ENCODE measurements at regions not wholly inside any gene's neighbourhood (a gene's known extent, or its start where the extent isn't known, plus 50 kb on each side); places are given as distances from the start of the nearest gene placed in this dataset.

- H3K27ac Mint-ChIP-seq: no peak overlapping the region
- no peaks in the 10 kb centered on the region for H3K36me3 Mint-ChIP-seq (ENCODE audit: low read depth)
- H3K4me1 Mint-ChIP-seq (ENCODE audit: low read depth): peaks cover 16% of the 10 kb centered on the region
- peaks cover 20% of the 10 kb centered on the region for H3K27me3 Mint-ChIP-seq
- peak overlapping the region; percentile 64 for H3K4me3 Mint-ChIP-seq
- H3K9me3 Mint-ChIP-seq: no peaks in the 10 kb centered on the region
- DNase-seq: peak; percentile 81
These were observed 90.6 kb downstream of the RPS6KA4 start for GRCh38 chr11:64449381-64450167.

GRCh38 chr11:64450168-64450560, 91.2 kb downstream of the RPS6KA4 start:
- DNase-seq: no peak
- Mint-ChIP-seq H3K9me3 (no peaks in the 10 kb centered on the region), H3K27me3 (peaks cover 17% of the 10 kb centered on the region), H3K4me1 (ENCODE audit: low read depth) (peaks cover 16% of the 10 kb centered on the region), H3K27ac (no peak overlapping the region), H3K4me3 (no peak overlapping the region), H3K36me3 (ENCODE audit: low read depth) (no peaks in the 10 kb centered on the region)

GRCh38 chr11:64451856-64452255, 92.9 kb downstream of the RPS6KA4 start:
- H3K4me1 Mint-ChIP-seq (ENCODE audit: low read depth): peaks cover 16% of the 10 kb centered on the region
- H3K9me3 Mint-ChIP-seq: no peaks in the 10 kb centered on the region
- H3K27me3 Mint-ChIP-seq: peaks cover 17% of the 10 kb centered on the region
- H3K36me3 Mint-ChIP-seq (ENCODE audit: low read depth): no peaks in the 10 kb centered on the region
- DNase-seq: no peak
- no peak overlapping the region for H3K27ac Mint-ChIP-seq
- H3K4me3 Mint-ChIP-seq: no peak overlapping the region

GRCh38 chr11:64453466-64453865, 94.5 kb downstream of the RPS6KA4 start:
- no peak for DNase-seq
- no peaks in the 10 kb centered on the region for H3K36me3 Mint-ChIP-seq (ENCODE audit: low read depth)
- H3K9me3 Mint-ChIP-seq: no peaks in the 10 kb centered on the region
- no peak overlapping the region for H3K27ac Mint-ChIP-seq
- H3K4me1 Mint-ChIP-seq (ENCODE audit: low read depth): peaks cover 10% of the 10 kb centered on the region
- H3K4me3 Mint-ChIP-seq: no peak overlapping the region
- H3K27me3 Mint-ChIP-seq: peaks cover 5% of the 10 kb centered on the region

- Mint-ChIP-seq H3K4me1 (ENCODE audit: low read depth) (no peaks in the 10 kb centered on the region), H3K4me3 (no peak overlapping the region), H3K36me3 (ENCODE audit: low read depth) (no peaks in the 10 kb centered on the region), H3K27ac (no peak overlapping the region), H3K9me3 (no peaks in the 10 kb centered on the region), H3K27me3 (no peaks in the 10 kb centered on the region)
- no peak for DNase-seq
These were observed 96.7 kb downstream of the RPS6KA4 start for GRCh38 chr11:64455456-64456261.

- no peak overlapping the region for H3K27ac Mint-ChIP-seq
These were observed 97.8 kb downstream of the RPS6KA4 start for GRCh38 chr11:64456509-64457320.

GRCh38 chr11:64457416-64458010, 98.2 kb upstream of the SLC22A11 start:
- H3K27ac Mint-ChIP-seq: no peak overlapping the region
- H3K4me1 Mint-ChIP-seq (ENCODE audit: low read depth): no peaks in the 10 kb centered on the region
- no peaks in the 10 kb centered on the region for H3K36me3 Mint-ChIP-seq (ENCODE audit: low read depth)
- no peak for DNase-seq
- H3K4me3 Mint-ChIP-seq: no peak overlapping the region
- no peaks in the 10 kb centered on the region for H3K9me3 Mint-ChIP-seq
- no peaks in the 10 kb centered on the region for H3K27me3 Mint-ChIP-seq

More at GRCh38 chr11:64456509-64457320, 97.8 kb downstream of the RPS6KA4 start:
- no peak overlapping the region for H3K4me3 Mint-ChIP-seq
- no peaks in the 10 kb centered on the region for H3K27me3 Mint-ChIP-seq
- H3K4me1 Mint-ChIP-seq (ENCODE audit: low read depth): no peaks in the 10 kb centered on the region
- no peak for DNase-seq
- no peaks in the 10 kb centered on the region for H3K9me3 Mint-ChIP-seq
- no peaks in the 10 kb centered on the region for H3K36me3 Mint-ChIP-seq (ENCODE audit: low read depth)

- no peak overlapping the region for H3K27ac Mint-ChIP-seq
- no peak for DNase-seq
- H3K4me3 Mint-ChIP-seq: no peak overlapping the region
- no peaks in the 10 kb centered on the region for H3K9me3 Mint-ChIP-seq
- H3K4me1 Mint-ChIP-seq (ENCODE audit: low read depth): no peaks in the 10 kb centered on the region
- H3K36me3 Mint-ChIP-seq (ENCODE audit: low read depth): no peaks in the 10 kb centered on the region
- no peaks in the 10 kb centered on the region for H3K27me3 Mint-ChIP-seq
These were observed 96.7 kb upstream of the SLC22A11 start for GRCh38 chr11:64458997-64459396.

GRCh38 chr11:64459609-64460008, 96.1 kb upstream of the SLC22A11 start:
- Mint-ChIP-seq H3K36me3 (ENCODE audit: low read depth) (no peaks in the 10 kb centered on the region), H3K4me3 (no peak overlapping the region), H3K27me3 (no peaks in the 10 kb centered on the region), H3K9me3 (no peaks in the 10 kb centered on the region), H3K27ac (no peak overlapping the region), H3K4me1 (ENCODE audit: low read depth) (no peaks in the 10 kb centered on the region)
- DNase-seq: no peak

- no peak overlapping the region for H3K4me3 Mint-ChIP-seq
- H3K36me3 Mint-ChIP-seq (ENCODE audit: low read depth): no peaks in the 10 kb centered on the region
- H3K9me3 Mint-ChIP-seq: no peaks in the 10 kb centered on the region
- H3K27ac Mint-ChIP-seq: no peak overlapping the region
- no peaks in the 10 kb centered on the region for H3K4me1 Mint-ChIP-seq (ENCODE audit: low read depth)
- H3K27me3 Mint-ChIP-seq: no peaks in the 10 kb centered on the region
- no peak for DNase-seq
These were observed 94.7 kb upstream of the SLC22A11 start for GRCh38 chr11:64461081-64461480.

- H3K4me1 Mint-ChIP-seq (ENCODE audit: low read depth): peaks cover 7% of the 10 kb centered on the region
- DNase-seq: no peak
- H3K36me3 Mint-ChIP-seq (ENCODE audit: low read depth): no peaks in the 10 kb centered on the region
- peaks cover 8% of the 10 kb centered on the region for H3K27me3 Mint-ChIP-seq
- H3K27ac Mint-ChIP-seq: no peak overlapping the region
- no peak overlapping the region for H3K4me3 Mint-ChIP-seq
- no peaks in the 10 kb centered on the region for H3K9me3 Mint-ChIP-seq
These were observed 89.5 kb upstream of the SLC22A11 start for GRCh38 chr11:64466115-64466718.

GRCh38 chr11:64469288-64469687, 86.5 kb upstream of the SLC22A11 start:
- no peak overlapping the region for H3K4me3 Mint-ChIP-seq
- no peak overlapping the region for H3K27ac Mint-ChIP-seq
- H3K4me1 Mint-ChIP-seq (ENCODE audit: low read depth): peaks cover 7% of the 10 kb centered on the region
- no peaks in the 10 kb centered on the region for H3K36me3 Mint-ChIP-seq (ENCODE audit: low read depth)
- H3K27me3 Mint-ChIP-seq: peaks cover 10% of the 10 kb centered on the region
- DNase-seq: no peak
- H3K9me3 Mint-ChIP-seq: no peaks in the 10 kb centered on the region

GRCh38 chr11:64472593-64473455, 82.9 kb upstream of the SLC22A11 start:
- Mint-ChIP-seq H3K27me3 (peaks cover 17% of the 10 kb centered on the region), H3K9me3 (no peaks in the 10 kb centered on the region), H3K4me1 (ENCODE audit: low read depth) (peaks cover 7% of the 10 kb centered on the region), H3K36me3 (ENCODE audit: low read depth) (no peaks in the 10 kb centered on the region), H3K4me3 (no peak overlapping the region), H3K27ac (no peak overlapping the region)
- no peak for DNase-seq

Measured in activated T-cell treated with anti-CD3 and anti-CD28 coated beads, Interleukin-2, amount 50 U/mL, for 24 hours (primary cell).